LNCaP clone FGC (cell line): ENCODE measurements at regions not wholly inside any gene's neighbourhood (a gene's known extent, or its start where the extent isn't known, plus 50 kb on each side); places are given as distances from the start of the nearest gene placed in this dataset.

ENCODE experiments used
- DNase-seq: peaks from one replicate; pipeline ENCODE4 v3.0.0-alpha.2; 2011; ENCODE audit warnings: low read depth
- H3K4me3 ChIP-seq: 2 replicates; pipeline ENCODE4 v1.5.1; 2011; ENCODE audit warnings: mild to moderate bottlenecking, low read depth, low read length, control low read depth
- CTCF ChIP-seq: IDR thresholded peaks from 2 replicates; pipeline ENCODE4 v1.5.1; 2012; ENCODE audit warnings: mild to moderate bottlenecking; ENCODE audit not compliant: control insufficient read depth, insufficient read depth; ENCODE audit errors: extremely low read depth

DNA sequence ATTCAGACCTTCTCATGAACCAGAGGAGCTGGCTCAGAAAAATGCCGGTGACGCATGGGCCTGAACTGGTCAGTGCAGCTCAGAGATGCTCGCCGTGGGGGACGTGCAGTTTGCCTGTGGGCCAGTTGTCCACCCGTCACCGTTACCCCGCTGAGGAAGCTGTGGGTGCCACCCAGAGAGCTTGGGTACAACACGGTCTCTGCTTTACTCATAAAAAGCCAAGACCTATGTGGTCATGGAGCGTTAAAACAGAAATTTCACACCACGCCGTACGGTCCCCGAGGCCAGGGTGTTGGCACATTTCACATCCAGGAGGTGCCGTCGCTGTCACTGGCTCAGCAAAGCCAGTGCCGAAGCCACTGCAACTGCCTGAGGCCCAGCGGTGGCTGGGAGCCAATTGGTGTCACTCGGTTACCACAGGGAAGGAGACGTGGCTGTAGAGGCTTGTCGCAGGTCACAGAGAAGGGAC lies 120.9 kb downstream of the METRNL start:
- DNase-seq = no peak
- no peak for TF ChIP-seq CTCF
- no peak overlapping the region for H3K4me3 ChIP-seq

DNA sequence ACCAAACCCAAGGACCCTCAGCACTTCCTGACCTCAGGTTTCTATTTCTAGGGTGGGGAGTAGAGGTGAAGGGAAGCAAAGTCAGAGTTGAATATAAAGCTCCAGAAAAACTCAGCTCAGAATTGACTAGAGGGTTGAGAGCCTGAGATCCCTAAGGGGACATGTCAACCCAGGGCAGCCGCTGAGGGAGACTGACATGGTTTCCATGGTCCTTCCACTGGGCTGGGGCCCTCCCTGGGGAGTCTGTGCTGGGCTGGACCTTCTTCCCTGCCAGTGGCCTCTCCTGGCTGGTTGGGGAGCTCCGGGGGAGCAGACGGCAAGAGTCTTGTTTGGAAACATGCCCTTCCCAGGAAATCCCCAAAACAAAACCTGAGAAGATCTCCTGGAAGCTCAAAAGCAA lies 121.3 kb downstream of the METRNL start:
- no peak for DNase-seq
- H3K4me3 ChIP-seq = no peak overlapping the region
- no peak for TF ChIP-seq CTCF

GRCh38 chr17:83201206-83202001 lies 122.0 kb downstream of the METRNL start:
- TF ChIP-seq CTCF = no peak
- H3K4me3 ChIP-seq = no peak overlapping the region
- DNase-seq = no peak

GRCh38 chr17:83202002-83203000 lies 122.9 kb downstream of the METRNL start:
- no peak for DNase-seq
- TF ChIP-seq CTCF = no peak
- no peak overlapping the region for H3K4me3 ChIP-seq

DNA sequence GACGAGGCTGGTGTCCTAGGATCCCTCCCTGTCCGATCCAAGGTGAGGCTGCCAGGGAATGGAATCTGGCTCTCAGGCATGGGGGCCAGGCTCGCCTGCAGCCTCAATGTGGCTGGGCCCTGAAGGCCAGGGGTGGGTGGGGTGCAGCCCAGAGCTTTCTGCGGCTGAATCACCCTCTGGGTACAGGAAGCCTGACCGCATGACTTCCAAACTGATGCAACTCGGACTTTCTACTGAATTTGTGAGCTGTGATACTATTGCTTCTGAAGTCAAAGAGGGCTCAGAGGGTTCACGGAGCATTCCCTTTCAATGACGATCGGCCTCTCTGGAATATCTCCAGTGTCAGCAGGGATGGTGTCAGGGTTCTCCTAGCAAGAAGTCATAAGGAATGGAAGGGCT lies 123.7 kb downstream of the METRNL start:
- no peak for DNase-seq
- no peak overlapping the region for H3K4me3 ChIP-seq
- TF ChIP-seq CTCF = no peak

DNA sequence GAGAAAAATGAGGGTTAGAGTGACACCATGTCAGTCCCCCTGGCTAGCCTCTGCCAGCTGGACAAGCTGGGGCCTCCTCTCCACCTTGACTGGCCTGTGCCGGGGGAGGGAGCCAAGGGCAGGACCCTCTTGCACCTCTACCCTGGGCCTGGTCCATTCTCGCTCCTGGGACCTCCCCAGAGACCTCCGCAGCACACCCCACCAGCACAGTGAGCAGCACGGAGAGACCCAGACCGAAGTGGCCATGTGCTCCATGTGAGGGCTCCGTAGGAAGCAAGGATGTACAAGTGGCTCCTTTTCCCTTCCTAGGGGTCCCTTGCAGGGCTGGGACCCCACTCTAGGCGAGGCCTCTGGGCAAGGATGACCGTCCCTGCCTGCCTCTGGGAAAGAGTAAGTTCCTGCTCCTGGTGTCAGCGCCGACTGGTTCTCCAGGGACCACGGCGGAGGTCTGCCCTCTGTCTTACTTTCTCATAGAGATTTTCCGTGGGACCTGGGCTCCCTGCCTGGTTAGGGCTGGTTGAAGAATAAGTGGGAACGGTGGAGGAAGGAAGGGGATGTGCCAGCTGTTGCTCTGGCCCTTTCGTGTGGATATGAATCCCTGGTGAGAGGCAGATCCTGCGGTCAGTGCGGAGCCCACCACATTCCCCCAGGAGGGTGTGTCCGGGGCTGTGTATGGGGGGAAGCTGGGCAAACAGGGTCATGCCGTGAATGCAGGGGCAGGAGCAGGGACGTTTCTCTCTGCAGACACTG lies 124.2 kb downstream of the METRNL start:
- no peak overlapping the region for H3K4me3 ChIP-seq
- TF ChIP-seq CTCF = no peak
- no peak for DNase-seq
